ENCODE measurements at regions not wholly inside any gene's neighbourhood (a gene's known extent, or its start where the extent isn't known, plus 50 kb on each side); places are given as distances from the start of the nearest gene placed in this dataset.

- DNase-seq (no peak), ATAC-seq (ENCODE audit: poor library complexity) (no peak)
- Mint-ChIP-seq H3K27me3 (no peaks in the 10 kb centered on the region), H3K4me1 (ENCODE audit: low read depth) (no peaks in the 10 kb centered on the region), H3K4me3 (no peak overlapping the region), H3K27ac (no peak overlapping the region), H3K9me3 (peaks cover 28% of the 10 kb centered on the region), H3K36me3 (ENCODE audit: low read depth) (peaks cover 8% of the 10 kb centered on the region)
- intact Hi-C loops (cut with DNase I, micrococcal nuclease): no loop called here
- no peaks in the 10 kb centered on the region for H3K27me3 ChIP-seq (ENCODE audit: control insufficient read depth in 1 of 2, insufficient read depth in 2 of 2, low read length in 2 of 2)
- H3K36me3 ChIP-seq (ENCODE audit: insufficient read depth, low read length): no peaks in the 10 kb centered on the region
- H3K9me3 ChIP-seq (ENCODE audit: control insufficient read depth in 1 of 2, insufficient read depth in 1 of 2, low read length in 2 of 2): peaks cover 16 to 19% of the 10 kb centered on the region in 2 experiments
- H3K4me3 ChIP-seq (ENCODE audit: low read length): no peak overlapping the region
- POLR2A ChIA-PET: no interaction called here
- TF ChIP-seq CTCF (IDR thresholded peaks at IDR 0.05): no peak
- CTCF ChIA-PET: no interaction called here
- H3K4me1 ChIP-seq (ENCODE audit: insufficient read depth, low read length): no peaks in the 10 kb centered on the region
- no peak overlapping the region for H3K27ac ChIP-seq (ENCODE audit: low read depth in 1 of 2, low read length in 2 of 2)
Observed at GRCh38 chr4:35952751-35953150, 291.6 kb downstream of the ARAP2 start.

- POLR2A ChIA-PET: no interaction called here
- CTCF ChIA-PET: no interaction called here
- intact Hi-C loops (cut with DNase I, micrococcal nuclease): no loop called here
Observed at GRCh38 chr4:35963383-35963782, 280.9 kb downstream of the ARAP2 start.

GRCh38 chr4:35963974-35964515 is 280.3 kb downstream of the ARAP2 start:
- H3K27ac Mint-ChIP-seq: no peak overlapping the region
- Histone ChIP-seq H3K27ac (ENCODE audit: low read depth in 1 of 2, low read length in 2 of 2) (no peak overlapping the region), H3K36me3 (ENCODE audit: insufficient read depth, low read length) (no peaks in the 10 kb centered on the region), H3K4me1 (ENCODE audit: insufficient read depth, low read length) (no peaks in the 10 kb centered on the region), H3K9me3 (ENCODE audit: control insufficient read depth in 1 of 2, insufficient read depth in 1 of 2, low read length in 2 of 2) (no peaks in the 10 kb centered on the region), H3K4me3 (ENCODE audit: low read length) (no peak overlapping the region), H3K27me3 (ENCODE audit: control insufficient read depth in 1 of 2, insufficient read depth in 2 of 2, low read length in 2 of 2) (no peaks in the 10 kb centered on the region)
- ChIA-PET POLR2A (no interaction called here), CTCF (no interaction called here)
- H3K36me3 Mint-ChIP-seq (ENCODE audit: low read depth): no peaks in the 10 kb centered on the region
- H3K4me1 Mint-ChIP-seq (ENCODE audit: low read depth): no peaks in the 10 kb centered on the region
- DNase-seq (no peak), ATAC-seq (ENCODE audit: poor library complexity) (no peak)
- no peak overlapping the region for H3K4me3 Mint-ChIP-seq
- intact Hi-C loops (cut with DNase I, micrococcal nuclease): no loop called here
- TF ChIP-seq CTCF (IDR thresholded peaks at IDR 0.05): no peak
- no peaks in the 10 kb centered on the region for H3K9me3 Mint-ChIP-seq
- H3K27me3 Mint-ChIP-seq: no peaks in the 10 kb centered on the region

More at GRCh38 chr4:35963383-35963782, 280.9 kb downstream of the ARAP2 start:
- no peak overlapping the region for H3K27ac ChIP-seq (ENCODE audit: low read depth in 1 of 2, low read length in 2 of 2)
- DNase-seq: no peak
- Mint-ChIP-seq H3K27ac (no peak overlapping the region), H3K36me3 (ENCODE audit: low read depth) (no peaks in the 10 kb centered on the region), H3K4me3 (no peak overlapping the region), H3K27me3 (no peaks in the 10 kb centered on the region), H3K9me3 (no peaks in the 10 kb centered on the region), H3K4me1 (ENCODE audit: low read depth) (no peaks in the 10 kb centered on the region)
- no peak for ATAC-seq (ENCODE audit: poor library complexity)
- no peak for TF ChIP-seq CTCF (IDR thresholded peaks at IDR 0.05)
- H3K36me3 ChIP-seq (ENCODE audit: insufficient read depth, low read length): no peaks in the 10 kb centered on the region
- H3K27me3 ChIP-seq (ENCODE audit: control insufficient read depth in 1 of 2, insufficient read depth in 2 of 2, low read length in 2 of 2): no peaks in the 10 kb centered on the region
- no peak overlapping the region for H3K4me3 ChIP-seq (ENCODE audit: low read length)
- no peaks in the 10 kb centered on the region for H3K9me3 ChIP-seq (ENCODE audit: control insufficient read depth in 1 of 2, insufficient read depth in 1 of 2, low read length in 2 of 2)
- no peaks in the 10 kb centered on the region for H3K4me1 ChIP-seq (ENCODE audit: insufficient read depth, low read length)
